ENCODE measurements at regions not wholly inside any gene's neighbourhood (a gene's known extent, or its start where the extent isn't known, plus 50 kb on each side); places are given as distances from the start of the nearest gene placed in this dataset.
"Not testable (repeated sequence)": the region's sequence is repeated elsewhere in the genome, so short reads cannot be mapped to it uniquely, and the experiment has no call there.

- DNase-seq, result no peak
These were observed 98.8 kb downstream of the BMP4 start for GRCh38 chr14:53857625-53858344.

DNA sequence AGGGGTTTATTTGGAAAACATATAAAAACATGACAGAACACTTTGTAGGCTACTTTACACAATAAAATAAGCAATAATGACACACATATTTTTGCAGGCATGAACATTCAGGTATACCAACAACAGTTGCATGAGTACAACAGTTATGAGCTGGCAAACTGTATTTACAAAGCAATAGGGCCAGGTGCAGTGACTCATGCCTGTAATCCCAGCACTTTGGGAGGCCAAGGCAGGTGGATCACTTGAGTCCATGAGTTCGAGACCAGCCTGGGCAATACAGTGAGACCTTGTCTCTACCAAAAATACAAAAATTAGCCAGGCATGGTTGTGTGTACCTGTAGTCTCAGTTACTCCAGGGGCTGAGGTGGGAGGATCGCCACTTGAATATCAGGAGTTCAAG lies 101.1 kb downstream of the BMP4 start:
- DNase-seq, result no peak

GRCh38 chr14:53855127-53855526 lies 101.5 kb downstream of the BMP4 start:
- DNase-seq, result no peak

DNA sequence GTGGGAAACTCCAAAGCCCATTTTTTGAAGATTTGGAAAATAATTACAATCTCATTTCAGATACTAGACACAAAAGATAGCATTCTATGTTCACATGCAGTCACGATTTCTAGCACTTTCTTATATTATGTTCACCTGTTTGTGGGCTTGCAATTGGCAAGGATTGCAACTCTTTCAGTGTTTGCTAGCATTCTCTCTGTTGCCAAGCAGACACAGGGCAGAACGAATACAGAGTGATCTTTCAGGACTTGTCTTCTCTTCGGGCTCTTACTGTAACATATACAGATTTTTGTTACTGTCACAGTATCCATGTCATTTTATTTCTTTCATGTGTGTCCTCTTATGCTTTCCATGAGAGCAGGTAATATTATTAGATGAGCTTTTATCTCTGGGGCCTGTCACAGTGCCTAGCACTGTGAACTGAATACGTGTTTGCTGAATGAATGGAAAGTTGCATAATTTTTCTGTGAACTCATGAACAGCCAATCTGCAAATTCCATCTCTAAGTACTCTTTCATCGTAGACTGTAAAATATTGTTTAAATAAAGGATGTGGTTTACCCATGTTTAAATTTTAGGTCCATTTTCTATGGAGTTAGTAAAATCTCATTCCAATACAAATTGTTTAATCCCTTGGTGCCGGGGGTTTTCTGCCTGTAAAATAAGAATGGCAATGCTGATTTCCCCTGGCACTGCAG lies 105.1 kb downstream of the BMP4 start:
- peak; percentile 53 for DNase-seq

DNA sequence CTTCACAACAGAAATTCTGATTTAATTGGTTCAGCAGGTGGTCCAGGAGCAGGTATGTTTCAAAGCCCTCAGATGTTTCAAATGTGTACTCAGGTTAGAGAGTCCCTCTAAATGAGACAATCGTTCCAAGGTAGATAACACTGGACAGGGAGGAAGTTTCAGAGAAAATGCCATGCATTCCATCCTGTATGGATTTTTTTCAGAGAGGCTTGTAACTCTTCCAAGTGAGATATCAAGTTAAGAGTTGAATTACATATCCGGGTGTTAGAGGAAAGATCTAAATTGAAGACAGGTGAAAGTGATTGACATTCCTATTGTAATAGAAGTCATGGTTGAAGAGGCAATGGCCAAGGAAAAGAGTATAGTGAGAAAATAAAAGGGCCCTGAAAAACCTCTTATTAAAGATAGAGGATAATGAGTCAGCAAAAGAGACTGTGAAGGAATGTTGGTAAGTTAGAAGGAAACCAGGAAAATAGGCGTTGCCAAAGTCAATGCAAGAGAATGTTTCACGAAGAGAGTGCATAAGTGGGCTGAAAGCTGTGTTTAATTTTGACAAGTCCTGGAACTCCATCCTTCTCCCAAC lies 105.8 kb downstream of the BMP4 start:
- peak; percentile 76 for DNase-seq

GRCh38 chr14:53849549-53849948 lies 107.1 kb downstream of the BMP4 start:
- no peak for DNase-seq

- no peak for DNase-seq
These were observed 107.8 kb downstream of the BMP4 start for GRCh38 chr14:53848854-53849253.

GRCh38 chr14:53847881-53848280 lies 108.7 kb downstream of the BMP4 start:
- no peak for DNase-seq

- no peak for DNase-seq
These were observed 109.6 kb downstream of the BMP4 start for GRCh38 chr14:53847057-53847456.

GRCh38 chr14:53845813-53846693 lies 110.6 kb downstream of the BMP4 start:
- no peak for DNase-seq

DNA sequence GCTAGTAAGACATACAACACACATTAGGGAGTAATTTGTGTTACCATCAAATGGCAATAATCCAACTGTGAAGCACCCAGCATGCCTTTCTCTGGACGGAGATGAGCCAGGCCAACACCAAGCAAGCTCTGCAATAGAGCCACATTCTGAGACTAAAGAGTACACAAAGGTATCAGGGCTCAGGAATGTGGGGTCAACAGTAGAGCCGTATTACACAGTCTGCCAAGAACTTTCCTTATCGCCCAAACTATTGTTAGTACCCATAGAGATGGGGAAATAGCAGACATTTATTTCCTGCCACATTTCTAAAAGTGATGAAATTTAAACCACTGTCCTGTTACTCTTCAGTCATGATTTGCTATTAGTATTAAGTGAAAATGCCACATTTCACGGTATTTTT lies 113.7 kb downstream of the BMP4 start:
- no peak for DNase-seq

DNA sequence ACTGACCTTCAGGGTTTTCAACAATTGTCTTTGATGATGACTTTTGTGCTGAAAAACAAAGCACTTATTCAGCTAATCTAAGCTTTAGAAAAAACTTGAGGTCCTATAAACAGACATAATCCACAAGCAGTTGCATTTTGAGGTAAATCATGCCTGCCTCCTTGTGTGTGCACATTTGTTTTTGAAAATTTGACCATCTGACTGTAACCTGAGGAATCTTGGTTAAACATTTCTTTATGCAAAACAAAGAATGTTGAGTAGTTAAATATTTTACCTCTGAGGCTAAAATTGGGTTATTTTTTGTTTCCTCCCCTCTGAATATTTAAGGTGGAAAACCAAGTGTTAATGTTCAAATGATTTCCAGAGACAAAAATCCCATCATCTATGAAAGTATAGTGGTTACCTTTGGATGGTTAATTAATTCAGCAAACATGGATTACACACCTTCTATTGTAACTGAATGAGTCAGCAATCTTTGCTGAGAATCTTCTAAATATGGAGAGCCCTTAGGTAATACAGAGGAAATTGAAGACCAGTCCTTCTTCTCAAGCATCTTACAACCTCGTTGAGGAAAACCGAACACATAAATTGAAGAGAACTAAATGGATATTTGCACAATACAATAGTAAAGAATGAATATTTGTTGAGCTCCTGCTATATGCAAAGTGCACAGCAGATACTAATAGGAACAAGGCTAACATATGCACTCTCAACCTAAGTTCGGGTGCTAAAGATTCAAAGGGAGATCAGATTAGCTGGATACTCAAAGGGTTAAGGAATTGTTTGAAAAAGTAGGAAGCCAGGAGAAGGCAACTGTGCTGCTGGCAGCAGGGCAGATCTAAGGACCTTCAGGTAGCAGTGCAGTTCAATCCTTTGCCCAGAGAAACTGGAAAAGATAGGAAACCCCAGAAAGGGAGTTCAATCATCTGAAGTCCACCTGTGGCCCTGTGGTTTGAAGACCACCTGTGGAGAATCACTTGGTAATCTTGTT lies 115.2 kb downstream of the BMP4 start:
- no peak for DNase-seq

- no peak for DNase-seq
These were observed 116.2 kb downstream of the BMP4 start for GRCh38 chr14:53840444-53840843.

GRCh38 chr14:53838374-53838773 lies 118.3 kb downstream of the BMP4 start:
- no peak for DNase-seq

DNA sequence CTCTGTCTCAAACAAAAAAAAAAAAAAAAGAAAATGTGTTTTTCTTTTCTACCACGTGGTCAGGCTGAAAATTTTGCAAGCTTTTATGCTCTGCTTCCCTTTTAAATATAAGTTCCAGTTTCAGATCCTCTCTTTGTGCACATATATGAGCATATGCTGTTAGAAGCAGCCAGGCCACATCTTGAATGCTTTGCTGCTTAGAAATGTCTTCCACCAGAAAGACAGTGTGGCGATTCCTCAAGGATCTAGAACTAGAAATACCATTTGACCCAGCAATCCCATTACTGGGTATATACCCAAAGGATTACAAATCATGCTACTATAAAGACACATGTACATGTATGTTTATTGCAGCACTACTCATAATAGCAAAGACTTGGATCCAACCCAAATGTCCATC lies 119.0 kb downstream of the BMP4 start:
- DNase-seq, result not testable (repeated sequence)

DNA sequence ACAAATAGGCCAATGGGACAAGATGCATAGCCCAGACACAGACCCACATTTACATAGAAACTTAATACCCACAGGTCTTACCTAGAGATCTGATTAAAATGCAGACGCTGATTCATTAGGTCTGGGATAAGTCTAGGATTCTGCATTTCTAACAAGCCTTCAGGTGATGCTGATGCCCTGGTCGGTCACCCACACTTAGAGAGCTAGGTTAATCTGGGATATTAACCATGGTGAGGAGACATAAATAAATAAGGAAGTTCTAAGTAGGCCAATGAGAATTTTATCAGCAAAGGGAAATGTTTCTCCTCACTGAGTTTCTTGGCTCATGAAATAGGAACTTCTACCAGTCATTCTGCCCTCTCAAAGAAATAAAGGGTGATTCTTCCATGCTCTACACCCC lies 120.1 kb downstream of the BMP4 start:
- no peak for DNase-seq

DNA sequence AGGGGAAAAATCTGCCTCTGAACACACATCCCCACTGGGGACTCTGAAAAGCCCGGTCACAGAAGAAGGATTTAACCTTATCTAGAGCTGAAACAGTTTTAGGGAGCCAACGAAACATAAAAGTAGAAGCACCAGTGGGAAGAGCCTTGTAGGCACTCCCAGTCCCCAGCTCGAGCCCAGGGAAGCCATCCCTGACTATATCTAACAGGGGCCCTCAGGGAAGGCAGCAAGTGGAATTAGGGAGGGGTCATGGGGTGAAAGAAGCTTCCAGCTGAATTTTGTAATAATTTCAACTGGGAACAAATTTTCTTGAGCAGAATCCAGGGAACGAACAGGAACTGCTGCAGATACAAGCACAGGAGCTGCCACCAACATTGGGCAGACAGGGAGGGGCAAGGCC lies 127.8 kb downstream of the BMP4 start:
- DNase-seq, result no peak

- no peak for DNase-seq
These were observed 132.6 kb downstream of the BMP4 start for GRCh38 chr14:53824061-53824460.

DNA sequence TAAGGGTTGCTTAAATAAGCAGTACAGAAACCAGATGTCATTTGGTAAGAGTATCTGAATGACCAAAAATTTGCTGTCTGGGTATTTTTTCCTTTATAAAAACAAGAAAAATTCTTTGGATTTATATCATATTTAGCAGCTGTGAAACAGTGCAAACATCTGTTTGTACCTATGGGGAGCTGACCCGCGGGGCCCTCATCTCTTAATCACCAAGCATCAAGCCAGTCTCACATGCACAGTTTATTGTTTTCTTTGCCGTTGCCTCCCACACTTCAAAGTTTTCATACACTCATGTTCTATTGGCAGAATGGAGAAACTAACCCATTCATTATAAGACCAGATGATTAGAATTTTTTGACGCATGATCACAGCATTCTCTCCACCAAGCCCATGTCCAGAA lies 142.2 kb downstream of the BMP4 start:
- DNase-seq, result peak; percentile 30

- no peak for DNase-seq
These were observed 146.4 kb downstream of the BMP4 start for GRCh38 chr14:53810221-53810620.

GRCh38 chr14:53808042-53808441 lies 148.6 kb downstream of the BMP4 start:
- DNase-seq, result peak; percentile 35

- no peak for DNase-seq
These were observed 149.1 kb downstream of the BMP4 start for GRCh38 chr14:53807542-53807941.

Data from fibroblast of skin of abdomen (primary cell).